ENCODE measurements at regions not wholly inside any gene's neighbourhood (a gene's known extent, or its start where the extent isn't known, plus 50 kb on each side); places are given as distances from the start of the nearest gene placed in this dataset.

DNA sequence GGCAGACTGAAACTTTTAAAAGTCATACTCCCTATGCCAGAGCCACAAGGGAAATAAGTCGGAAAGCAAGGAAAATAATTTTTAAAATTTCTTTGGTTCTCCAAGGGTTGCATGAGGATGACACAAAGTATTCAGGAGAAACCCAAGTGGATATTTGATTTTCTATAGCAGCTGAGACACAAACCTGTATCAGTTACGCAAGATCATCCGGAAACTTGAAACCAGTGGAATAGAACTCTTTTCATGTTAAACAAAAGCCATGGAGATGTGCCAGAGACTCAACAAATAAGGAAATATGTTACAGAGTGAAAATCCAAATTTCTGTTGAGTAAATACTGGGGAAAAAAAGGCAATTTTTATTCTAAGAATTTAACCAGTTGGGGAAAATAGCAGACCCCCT, 294.7 kb downstream of the KIF2B start:
- H3K4me3 ChIP-seq (ENCODE audit: insufficient read depth, low read depth, low read length): no peak overlapping the region

More for the DNA sequence above, 294.7 kb downstream of the KIF2B start:
- DNase-seq (no peak), ATAC-seq (ENCODE audit: low read depth) (no peak)
- Histone ChIP-seq H3K79me1 (ENCODE audit: low read depth in 1 of 2, low read length in 2 of 2) (no peaks in the 10 kb centered on the region), H2BK120ac (ENCODE audit: low read depth, low read length) (no peak overlapping the region), H2AK5ac (ENCODE audit: low read depth, low read length) (no peak overlapping the region), H2BK20ac (ENCODE audit: low read depth, low read length) (no peak overlapping the region), H3K56ac (ENCODE audit: extremely low read depth, insufficient read depth, low read length) (no peak overlapping the region), H3K4ac (ENCODE audit: low read depth, low read length) (no peak overlapping the region), H3K9ac (ENCODE audit: low read depth, low read length) (no peak overlapping the region), H2AK9ac (replicated peaks; ENCODE audit: low read depth, low read length, poor library complexity) (no peak overlapping the region), H3K27ac (ENCODE audit: insufficient read depth, low read length) (no peak overlapping the region), H3K18ac (ENCODE audit: low read depth, low read length) (no peak overlapping the region), H3K4me1 (ENCODE audit: control insufficient read depth, insufficient read depth, low read length) (no peaks in the 10 kb centered on the region), H4K5ac (ENCODE audit: low read depth, low read length) (no peak overlapping the region), H3K9me1 (ENCODE audit: insufficient read depth, low read length) (no peaks in the 10 kb centered on the region), H2BK15ac (ENCODE audit: low read depth, low read length) (no peak overlapping the region), H2BK5ac (ENCODE audit: low read depth, low read length, poor library complexity, severe bottlenecking) (no peak overlapping the region), H3K27me3 (ENCODE audit: control insufficient read depth, insufficient read depth, low read length) (no peaks in the 10 kb centered on the region), H3K23ac (ENCODE audit: low read depth, low read length) (no peak overlapping the region), H3K4me2 (ENCODE audit: low read depth, low read length) (no peak overlapping the region), H2AFZ (replicated peaks; ENCODE audit: low read length, poor library complexity) (no peak overlapping the region), H4K20me1 (ENCODE audit: insufficient read depth, low read length) (no peaks in the 10 kb centered on the region), H4K8ac (ENCODE audit: low read depth in 2 of 2, low read length in 2 of 2) (no peak overlapping the region), H4K91ac (ENCODE audit: insufficient read depth, low read depth, low read length) (no peak overlapping the region), H3K14ac (replicated peaks; ENCODE audit: low read depth, low read length) (no peak overlapping the region), H3K36me3 (ENCODE audit: control insufficient read depth, insufficient read depth, low read length) (no peaks in the 10 kb centered on the region), H3K9me3 (ENCODE audit: control insufficient read depth, insufficient read depth, low read length) (peaks cover 4% of the 10 kb centered on the region)
- TF ChIP-seq, protein P1, sequence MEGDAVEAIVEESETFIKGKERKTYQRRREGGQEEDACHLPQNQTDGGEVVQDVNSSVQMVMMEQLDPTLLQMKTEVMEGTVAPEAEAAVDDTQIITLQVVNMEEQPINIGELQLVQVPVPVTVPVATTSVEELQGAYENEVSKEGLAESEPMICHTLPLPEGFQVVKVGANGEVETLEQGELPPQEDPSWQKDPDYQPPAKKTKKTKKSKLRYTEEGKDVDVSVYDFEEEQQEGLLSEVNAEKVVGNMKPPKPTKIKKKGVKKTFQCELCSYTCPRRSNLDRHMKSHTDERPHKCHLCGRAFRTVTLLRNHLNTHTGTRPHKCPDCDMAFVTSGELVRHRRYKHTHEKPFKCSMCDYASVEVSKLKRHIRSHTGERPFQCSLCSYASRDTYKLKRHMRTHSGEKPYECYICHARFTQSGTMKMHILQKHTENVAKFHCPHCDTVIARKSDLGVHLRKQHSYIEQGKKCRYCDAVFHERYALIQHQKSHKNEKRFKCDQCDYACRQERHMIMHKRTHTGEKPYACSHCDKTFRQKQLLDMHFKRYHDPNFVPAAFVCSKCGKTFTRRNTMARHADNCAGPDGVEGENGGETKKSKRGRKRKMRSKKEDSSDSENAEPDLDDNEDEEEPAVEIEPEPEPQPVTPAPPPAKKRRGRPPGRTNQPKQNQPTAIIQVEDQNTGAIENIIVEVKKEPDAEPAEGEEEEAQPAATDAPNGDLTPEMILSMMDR (conservative IDR thresholded peaks at IDR 0.05; ENCODE audit: low read depth, low read length): no peak
- TF ChIP-seq CHD1 (IDR thresholded peaks at IDR 0.05; ENCODE audit: low read depth, low read length) (no peak), MXI1 (IDR thresholded peaks at IDR 0.05; ENCODE audit: borderline replicate concordance, low read depth, low read length) (no peak), FOS (IDR thresholded peaks at IDR 0.05; ENCODE audit: low read depth, low read length) (no peak), RFX5 (IDR thresholded peaks at IDR 0.05; ENCODE audit: low read depth, low read length) (no peak), CEBPB (IDR thresholded peaks at IDR 0.05; ENCODE audit: low read depth, low read length) (no peak), NFE2L2 (IDR thresholded peaks at IDR 0.05; ENCODE audit: low read depth, low read length) (no peak), RCOR1 (IDR thresholded peaks at IDR 0.05; ENCODE audit: insufficient replicate concordance, low read length) (no peak), POLR2A (IDR thresholded peaks at IDR 0.05; ENCODE audit: low read depth, low read length) (no peak), MAZ (IDR thresholded peaks at IDR 0.05; ENCODE audit: borderline replicate concordance, low read depth, low read length) (no peak), RAD21 (IDR thresholded peaks at IDR 0.05; ENCODE audit: low read length) (no peak)
- TF ChIP-seq, protein P2, sequence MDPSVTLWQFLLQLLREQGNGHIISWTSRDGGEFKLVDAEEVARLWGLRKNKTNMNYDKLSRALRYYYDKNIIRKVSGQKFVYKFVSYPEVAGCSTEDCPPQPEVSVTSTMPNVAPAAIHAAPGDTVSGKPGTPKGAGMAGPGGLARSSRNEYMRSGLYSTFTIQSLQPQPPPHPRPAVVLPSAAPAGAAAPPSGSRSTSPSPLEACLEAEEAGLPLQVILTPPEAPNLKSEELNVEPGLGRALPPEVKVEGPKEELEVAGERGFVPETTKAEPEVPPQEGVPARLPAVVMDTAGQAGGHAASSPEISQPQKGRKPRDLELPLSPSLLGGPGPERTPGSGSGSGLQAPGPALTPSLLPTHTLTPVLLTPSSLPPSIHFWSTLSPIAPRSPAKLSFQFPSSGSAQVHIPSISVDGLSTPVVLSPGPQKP (IDR thresholded peaks at IDR 0.05; ENCODE audit: borderline replicate concordance, low read depth, low read length): no peak
- no TSS peak for BruUV-seq (replicated peaks)
- no CpG with 5 or more reads among the region's 3 CpGs for WGBS, 2 experiments (ENCODE audit: extremely low coverage in 2 of 2, insufficient read length in 1 of 2)
- in situ Hi-C loops (cut with MboI; ENCODE audit: low sequenced_read_pairs): no loop called here
- dilution Hi-C loops (cut with HindIII; ENCODE audit: low sequenced_read_pairs, unreplicated experiment): no loop called here
- ChIA-PET POLR2A (ENCODE audit: unreplicated experiment) (no interaction called here), CTCF (no interaction called here)
- intact Hi-C loops (cut with micrococcal nuclease): no loop called here

Measured in IMR-90 (cell line).